ENCODE measurements at regions not wholly inside any gene's neighbourhood (a gene's known extent, or its start where the extent isn't known, plus 50 kb on each side); places are given as distances from the start of the nearest gene placed in this dataset.

- DNase-seq, result no peak
Measured at GRCh38 chr6:29999416-29999815, 57.1 kb downstream of the HLA-A start.

GRCh38 chr6:30000156-30000791, 57.9 kb downstream of the HLA-A start:
- no peak for DNase-seq

GRCh38 chr6:30002871-30003270, 58.2 kb upstream of the POLR1H start:
- DNase-seq, result no peak

GRCh38 chr6:30005482-30005881, 55.6 kb upstream of the POLR1H start:
- DNase-seq, result no peak

- peak; percentile 3 for DNase-seq
Measured at GRCh38 chr6:30006170-30007131, 54.6 kb upstream of the POLR1H start.

GRCh38 chr6:30007132-30007764, 53.8 kb upstream of the POLR1H start:
- no peak for DNase-seq

GRCh38 chr6:30009113-30009512, 52.0 kb upstream of the POLR1H start:
- no peak for DNase-seq

Measured in CD4-positive, alpha-beta T cell treated with Interferon gamma for 1 hour (primary cell).